Body of pancreas (tissue), 4 donors: ENCODE measurements at regions not wholly inside any gene's neighbourhood (a gene's known extent, or its start where the extent isn't known, plus 50 kb on each side); places are given as distances from the start of the nearest gene placed in this dataset.

Experiments used
- POLR2A ChIP-seq, 3 donors: fragments of 450-650 bp; IDR thresholded peaks; one replicate each; pipeline ENCODE4 v1.6.1; 2016; ENCODE audit warnings: antibody characterized with exemption in 3 of 3, mild to moderate bottlenecking in 2 of 3
- TF ChIP-seq, protein P1 (sequence below), 7 experiments: fragments of 450-650 bp in 4 of 7; fragments of 200-600 bp in 3 of 7; sonication (generic) in 3 of 7; IDR thresholded peaks; one replicate each; pipeline ENCODE4 v1.5.1; 2016 to 2019; ENCODE audit warnings: antibody characterized with exemption in 7 of 7

DNA sequence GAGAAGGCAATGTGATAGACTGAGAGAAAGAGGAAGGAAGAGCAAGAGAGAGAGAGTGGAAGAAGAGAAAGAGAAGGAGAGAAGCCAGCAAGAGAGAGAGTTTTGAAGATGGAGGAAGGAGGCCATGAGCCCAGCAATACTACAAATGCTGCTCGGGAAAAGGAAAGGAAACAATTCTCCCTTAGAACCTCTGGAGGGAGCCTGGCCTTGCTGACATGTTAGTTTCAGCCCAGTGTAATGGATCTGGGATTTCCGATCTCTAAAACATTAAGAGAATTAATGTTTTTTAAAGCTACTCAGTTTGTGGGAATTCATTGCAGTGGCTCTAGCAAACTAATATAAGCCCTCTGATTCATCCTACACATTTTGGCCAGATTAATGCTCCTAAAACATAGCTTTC is 206.8 kb upstream of the MTPN start:
- TF ChIP-seq, protein P1, sequence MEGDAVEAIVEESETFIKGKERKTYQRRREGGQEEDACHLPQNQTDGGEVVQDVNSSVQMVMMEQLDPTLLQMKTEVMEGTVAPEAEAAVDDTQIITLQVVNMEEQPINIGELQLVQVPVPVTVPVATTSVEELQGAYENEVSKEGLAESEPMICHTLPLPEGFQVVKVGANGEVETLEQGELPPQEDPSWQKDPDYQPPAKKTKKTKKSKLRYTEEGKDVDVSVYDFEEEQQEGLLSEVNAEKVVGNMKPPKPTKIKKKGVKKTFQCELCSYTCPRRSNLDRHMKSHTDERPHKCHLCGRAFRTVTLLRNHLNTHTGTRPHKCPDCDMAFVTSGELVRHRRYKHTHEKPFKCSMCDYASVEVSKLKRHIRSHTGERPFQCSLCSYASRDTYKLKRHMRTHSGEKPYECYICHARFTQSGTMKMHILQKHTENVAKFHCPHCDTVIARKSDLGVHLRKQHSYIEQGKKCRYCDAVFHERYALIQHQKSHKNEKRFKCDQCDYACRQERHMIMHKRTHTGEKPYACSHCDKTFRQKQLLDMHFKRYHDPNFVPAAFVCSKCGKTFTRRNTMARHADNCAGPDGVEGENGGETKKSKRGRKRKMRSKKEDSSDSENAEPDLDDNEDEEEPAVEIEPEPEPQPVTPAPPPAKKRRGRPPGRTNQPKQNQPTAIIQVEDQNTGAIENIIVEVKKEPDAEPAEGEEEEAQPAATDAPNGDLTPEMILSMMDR (IDR thresholded peaks at IDR 0.05): peak in 2 of 7 experiments; percentile 28 to 33
- TF ChIP-seq POLR2A (IDR thresholded peaks at IDR 0.05): no peak
